GM18520 (cell line): ENCODE measurements at regions not wholly inside any gene's neighbourhood (a gene's known extent, or its start where the extent isn't known, plus 50 kb on each side); places are given as distances from the start of the nearest gene placed in this dataset.

Experiments
- ATAC-seq: cut with Tn5 transposase; IDR thresholded peaks from one replicate; pipeline ENCODE4 v1.9.1; 2021; ENCODE audit not compliant: unreplicated experiment

DNA sequence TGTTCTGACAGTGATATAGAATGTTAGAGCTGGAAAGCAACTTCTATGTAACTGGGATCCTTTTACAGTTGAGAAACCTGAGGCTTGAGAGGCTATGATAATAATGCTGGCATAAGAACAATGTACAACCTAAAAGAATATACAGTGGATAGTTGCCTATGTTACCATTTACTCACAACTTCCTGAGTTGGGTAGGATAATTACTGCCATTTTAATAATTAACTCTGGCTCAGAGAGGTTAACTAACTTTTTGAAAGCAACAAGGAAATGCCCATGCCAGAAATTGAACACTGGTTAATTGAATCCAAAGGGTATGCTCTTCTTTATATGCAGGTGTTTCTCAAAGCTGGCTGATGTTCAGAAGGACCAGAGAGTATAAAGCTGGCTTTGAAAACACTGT, 530.7 kb upstream of the MAP3K7 start:
- ATAC-seq = no peak

DNA sequence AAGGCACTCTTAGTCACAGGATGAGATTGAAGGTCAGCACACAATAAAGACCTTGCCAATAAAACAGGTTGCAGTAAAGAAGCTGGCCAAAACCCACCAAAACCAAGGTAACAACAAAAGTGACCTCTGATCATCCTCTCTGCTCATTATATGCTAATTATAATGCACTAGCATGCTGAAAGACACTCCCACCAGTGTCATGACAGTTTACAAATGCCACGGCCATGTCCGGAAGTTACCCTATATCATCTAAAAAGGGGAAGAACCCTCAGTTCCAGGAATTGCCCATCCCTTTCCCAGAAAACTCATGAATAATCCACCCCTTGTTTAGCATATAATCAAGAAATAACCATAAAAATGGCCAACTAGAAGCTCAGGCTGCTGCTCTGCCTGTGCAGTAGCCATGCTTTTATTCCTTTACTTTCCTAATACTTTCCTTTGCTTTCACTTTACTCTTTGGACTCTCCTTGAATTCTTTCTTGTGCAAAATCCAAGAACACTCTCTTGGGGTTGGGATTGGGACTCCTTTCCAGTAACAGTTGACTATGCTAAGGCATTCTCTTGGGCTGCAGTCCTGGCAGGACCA, 527.3 kb upstream of the MAP3K7 start:
- no peak for ATAC-seq

DNA sequence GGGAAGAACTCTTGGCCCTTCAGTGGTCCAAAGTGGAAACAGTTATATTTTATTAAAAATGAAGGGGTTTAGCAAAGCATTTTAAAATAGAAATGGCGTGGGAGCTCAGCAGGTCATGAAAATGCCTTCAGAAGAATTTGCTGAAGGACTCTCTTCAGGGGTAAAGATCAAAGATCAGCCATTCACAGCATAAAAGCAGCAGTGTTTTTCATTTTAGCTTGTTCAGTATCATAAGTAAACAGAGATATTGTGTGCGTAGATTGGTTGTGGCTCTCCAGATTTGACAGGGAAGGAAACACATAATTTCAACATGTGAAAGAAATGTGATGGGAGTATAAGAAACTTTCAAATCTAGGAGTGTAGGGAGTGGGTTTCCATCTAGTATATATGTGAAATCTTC, 519.2 kb upstream of the MAP3K7 start:
- ATAC-seq = no peak

DNA sequence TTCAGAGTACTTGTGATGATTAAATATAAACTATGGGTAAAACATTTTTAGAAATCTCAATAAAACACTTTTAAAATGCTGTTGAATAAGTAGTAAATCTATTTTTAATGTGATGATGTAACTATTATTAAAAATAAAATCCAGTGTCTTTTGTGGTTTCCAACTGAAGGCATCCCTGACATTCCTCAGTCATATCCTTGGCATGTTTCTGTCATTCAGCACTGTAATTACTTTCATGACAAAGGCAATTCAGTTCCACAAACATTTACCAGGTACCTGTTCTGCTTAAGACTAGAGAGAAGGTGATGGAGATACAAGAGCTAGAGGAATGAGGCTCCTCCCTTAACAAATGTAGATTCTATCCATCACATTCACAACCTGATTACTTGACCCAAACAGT, 518.7 kb upstream of the MAP3K7 start:
- ATAC-seq = no peak

DNA sequence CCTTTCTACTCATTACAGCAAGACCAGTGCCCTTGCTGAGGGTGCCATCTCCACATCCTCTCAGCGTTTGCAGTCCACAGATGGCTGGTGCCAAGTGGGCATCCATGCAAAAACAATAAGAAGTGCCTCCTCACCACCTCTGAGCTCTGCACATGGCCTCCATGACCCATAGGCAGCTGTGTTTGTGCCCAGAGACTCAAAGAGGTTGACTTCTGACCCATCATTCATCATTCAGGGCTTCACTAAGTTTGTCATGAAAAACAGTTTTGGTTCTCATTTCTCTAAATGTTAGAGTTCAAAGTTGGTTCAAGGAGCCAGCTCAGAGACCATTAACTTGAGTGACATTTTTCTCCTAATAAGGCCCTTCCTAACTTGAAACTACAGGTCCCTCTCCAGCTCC, 512.6 kb upstream of the MAP3K7 start:
- ATAC-seq = no peak

DNA sequence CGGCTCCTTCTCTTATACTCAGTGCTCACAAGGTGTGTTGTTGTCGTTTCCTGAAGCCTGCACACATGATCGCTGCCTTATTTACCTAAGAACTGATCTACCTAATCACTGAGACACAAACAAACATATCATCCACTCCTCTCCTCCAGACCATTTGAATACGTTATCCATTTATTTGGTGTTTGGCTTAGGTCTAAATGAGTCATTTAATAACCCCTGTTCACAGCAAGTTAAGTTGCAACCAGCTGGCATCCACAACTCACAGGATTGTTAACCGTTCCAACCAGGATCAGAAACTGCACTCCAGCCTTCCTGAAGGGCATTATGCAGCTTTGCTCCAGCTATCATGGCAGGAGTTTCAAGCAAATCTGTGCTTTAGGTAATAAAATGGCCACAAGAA, 511.1 kb upstream of the MAP3K7 start:
- no peak for ATAC-seq

DNA sequence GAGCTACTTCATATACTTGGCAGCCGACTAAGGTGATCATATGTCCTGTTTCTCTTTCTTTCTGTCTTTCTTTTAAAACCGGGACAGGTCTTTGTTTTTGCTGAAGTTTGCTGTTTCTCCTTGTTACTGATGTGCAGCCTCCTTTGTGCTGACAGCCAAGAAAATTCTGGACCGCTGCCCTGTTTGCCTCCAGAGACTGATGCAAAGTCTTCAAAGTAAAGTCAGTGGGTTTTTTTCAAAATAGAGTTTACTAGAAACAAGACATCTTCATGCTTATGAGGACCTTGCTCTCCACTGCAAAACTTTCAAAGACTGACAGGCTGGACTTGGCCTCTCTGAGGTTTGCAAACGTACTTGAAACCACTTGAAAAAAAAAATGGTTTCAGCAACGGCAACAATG, 510.5 kb upstream of the MAP3K7 start:
- ATAC-seq = no peak

DNA sequence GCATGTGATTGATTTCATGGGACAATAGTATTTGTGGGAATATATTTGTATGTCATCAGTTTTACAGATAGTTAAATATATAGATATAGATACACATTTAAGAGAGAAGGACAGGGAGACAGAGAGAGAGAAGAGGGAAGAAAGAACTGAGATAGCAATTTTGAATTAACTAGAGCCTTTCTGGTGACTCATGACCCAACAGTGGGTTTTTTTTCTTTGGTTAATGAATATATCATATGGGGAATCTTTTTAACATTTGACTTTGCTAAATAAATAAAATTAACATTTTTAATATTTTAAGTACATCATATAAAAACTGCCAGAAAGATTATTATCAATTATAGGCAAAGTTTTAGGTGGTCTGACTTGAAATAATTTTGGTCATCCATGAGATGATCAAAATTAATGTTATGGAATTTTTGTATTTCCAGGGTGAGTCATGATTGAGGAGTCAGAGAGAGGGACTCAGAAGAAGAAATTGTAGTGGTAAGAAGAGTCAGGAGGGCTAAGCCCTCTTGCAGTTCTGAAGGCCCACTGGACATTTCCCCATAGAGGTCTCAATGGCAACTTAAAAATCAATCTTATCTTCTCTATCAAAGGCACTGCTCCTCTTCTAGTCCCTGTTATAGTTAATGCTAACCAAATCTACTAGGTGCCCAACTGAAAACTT, 508.1 kb upstream of the MAP3K7 start:
- no peak for ATAC-seq

DNA sequence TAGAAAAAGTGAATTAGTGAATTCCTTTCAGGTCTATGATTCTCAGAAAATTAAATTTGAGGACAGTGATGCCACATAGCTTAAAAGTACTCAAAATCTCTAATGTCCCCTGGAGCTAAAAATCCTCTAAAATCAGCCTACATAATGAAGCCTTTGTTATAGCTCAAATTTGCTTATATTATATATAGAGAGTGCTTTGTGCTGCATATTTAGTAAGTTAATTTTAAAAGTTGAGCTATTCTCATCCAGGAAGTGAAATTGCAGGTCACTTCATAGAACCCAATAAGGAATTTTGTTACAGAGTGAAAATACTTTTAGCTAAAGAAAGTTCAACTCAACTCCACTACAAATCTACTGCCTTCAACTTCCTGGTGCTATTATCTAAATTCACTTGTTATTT, 507.5 kb upstream of the MAP3K7 start:
- ATAC-seq = no peak

DNA sequence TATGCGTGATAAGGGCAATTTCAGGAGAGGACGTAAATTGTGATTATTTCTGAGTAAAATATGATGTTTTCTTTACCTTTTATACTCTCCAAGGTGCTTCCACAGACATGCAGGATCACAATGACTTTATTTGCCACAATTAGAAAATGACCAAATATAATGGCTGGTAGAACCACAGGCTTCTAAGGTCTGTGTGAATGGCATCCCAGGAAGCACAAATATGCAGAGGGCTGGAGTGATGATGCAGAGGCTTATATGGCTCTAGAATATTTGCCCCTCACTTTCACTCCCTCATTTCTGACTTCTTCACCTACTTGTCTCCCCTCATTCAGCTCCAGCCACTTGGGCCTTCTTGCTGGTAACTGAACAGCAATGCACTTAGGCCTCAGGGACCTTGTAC, 502.1 kb upstream of the MAP3K7 start:
- no peak for ATAC-seq

DNA sequence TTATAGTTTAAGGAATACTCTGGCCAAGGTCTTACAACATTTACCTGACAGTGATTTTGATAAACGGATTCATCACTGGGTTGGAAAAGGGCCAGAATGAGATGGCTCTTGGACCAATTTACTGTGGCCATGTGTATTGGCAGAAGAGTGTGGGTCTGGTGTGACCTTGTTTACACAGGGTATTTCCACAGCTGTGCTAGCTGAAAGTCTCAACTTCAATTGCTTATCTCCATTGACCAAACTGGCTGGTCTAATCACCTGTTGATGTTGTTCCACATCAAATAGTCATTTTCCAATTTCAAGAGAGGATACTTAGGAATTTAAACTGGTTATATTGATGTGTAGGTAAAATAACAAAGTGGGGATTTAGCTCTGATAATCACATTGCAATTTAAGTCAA, 501.6 kb upstream of the MAP3K7 start:
- no peak for ATAC-seq

DNA sequence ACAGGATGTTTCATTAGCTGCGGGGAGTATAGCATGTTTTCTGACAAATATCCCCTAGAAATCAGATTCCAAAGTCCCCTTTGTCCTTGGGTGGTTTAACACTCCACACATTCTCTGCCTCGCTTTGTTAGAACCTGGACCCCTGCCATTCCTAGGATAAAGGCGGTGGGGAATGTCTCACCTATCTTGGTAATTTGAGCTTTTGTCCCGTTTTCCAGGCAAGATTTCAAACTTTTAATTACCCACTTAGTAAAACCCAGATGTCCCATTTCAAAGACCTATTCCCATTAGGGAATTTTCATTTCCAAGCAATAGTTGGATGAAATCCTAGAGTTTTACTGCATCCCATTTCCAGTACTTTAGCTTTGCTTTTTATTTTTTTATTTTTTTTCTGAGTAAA, 501.0 kb upstream of the MAP3K7 start:
- ATAC-seq = no peak

DNA sequence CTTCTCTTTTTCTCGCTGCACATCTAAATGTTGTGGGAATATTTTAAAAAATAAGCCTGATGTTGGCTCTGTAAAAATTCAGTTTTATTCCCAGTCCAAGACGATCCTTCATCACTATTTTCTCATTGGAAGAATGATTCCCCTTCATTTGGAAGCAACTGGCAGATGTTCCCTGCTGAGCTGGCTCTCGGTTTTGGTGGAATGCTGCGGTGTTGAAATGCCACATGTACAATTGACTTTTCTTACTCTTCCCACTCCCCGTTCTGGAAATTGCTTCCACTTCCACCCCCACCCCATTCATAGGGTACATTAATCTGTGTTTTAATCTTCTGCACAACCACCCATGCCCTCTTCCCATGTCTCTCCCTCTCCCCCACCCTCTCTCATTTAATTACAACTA, 496.3 kb upstream of the MAP3K7 start:
- ATAC-seq = no peak

DNA sequence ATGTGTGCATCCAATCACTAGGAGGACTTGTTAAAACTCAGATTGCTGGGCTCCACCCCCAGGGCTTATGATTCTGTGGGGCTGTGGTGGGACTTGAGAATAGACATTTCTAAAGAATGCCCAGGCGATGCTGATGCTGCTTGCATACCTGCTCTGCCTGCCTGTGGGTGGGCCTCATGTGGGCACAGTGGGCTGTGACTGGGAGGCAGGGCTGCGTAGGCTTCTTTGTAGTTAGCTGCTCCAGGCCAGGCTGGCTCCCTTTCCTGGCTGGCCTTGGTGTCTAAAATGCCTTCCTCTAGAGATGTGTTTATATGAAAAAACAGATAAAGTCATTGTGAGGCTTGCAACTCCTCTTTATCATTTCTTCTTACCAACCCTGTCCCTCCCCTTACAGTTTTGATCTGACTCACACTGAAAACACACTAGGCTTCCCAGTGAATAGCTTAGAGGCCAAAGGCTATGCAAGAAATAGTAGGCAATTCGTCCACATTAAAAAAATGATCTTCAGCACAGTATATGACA, 495.5 kb upstream of the MAP3K7 start:
- no peak for ATAC-seq

DNA sequence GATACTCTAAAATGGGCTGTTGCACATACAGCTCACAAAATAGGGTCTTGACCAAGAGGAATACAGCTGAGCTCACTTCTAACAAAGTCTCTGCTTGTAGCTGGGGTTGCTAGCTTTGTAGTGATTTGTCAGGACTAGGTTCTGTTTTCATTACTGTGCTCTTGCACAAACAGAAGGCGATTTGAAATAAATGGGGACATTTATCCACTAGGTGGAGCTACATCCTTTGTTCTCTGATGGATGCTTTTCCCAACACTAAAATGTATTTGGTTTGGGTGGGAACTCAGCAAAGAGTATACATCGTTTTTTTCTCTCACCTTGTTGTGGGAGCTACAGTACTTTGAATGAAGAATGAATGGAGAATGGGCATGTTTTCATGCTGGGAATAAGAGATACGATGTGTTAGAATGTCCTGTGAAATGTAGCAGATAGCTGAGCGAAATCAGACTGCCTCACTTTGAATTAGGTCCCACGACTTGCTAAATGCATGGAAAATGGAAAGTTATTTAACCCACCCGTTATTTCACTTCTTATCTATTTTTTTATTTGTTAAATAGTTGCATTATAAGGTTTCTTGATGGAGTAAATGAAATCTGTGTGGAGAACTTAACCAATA, 494.7 kb upstream of the MAP3K7 start:
- no peak for ATAC-seq

DNA sequence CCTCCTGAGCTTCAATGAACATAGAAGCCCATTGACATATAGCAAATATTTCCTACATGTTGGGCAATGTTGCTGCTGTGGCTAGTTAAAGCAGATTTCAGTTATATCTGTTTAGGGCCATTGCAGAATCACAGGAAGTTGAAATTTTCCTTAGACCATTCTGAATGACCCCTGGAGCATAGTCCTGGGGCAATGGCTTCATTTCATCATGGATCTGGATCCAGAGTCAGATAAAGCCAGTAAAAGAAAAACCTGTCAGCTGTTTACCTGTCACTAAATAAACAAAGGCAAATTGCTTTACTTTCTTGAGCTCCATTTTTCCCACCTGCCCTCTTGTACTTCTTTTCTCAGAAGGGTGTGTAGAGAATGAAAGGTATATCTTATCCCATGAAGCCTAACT, 494.0 kb upstream of the MAP3K7 start:
- ATAC-seq = no peak

DNA sequence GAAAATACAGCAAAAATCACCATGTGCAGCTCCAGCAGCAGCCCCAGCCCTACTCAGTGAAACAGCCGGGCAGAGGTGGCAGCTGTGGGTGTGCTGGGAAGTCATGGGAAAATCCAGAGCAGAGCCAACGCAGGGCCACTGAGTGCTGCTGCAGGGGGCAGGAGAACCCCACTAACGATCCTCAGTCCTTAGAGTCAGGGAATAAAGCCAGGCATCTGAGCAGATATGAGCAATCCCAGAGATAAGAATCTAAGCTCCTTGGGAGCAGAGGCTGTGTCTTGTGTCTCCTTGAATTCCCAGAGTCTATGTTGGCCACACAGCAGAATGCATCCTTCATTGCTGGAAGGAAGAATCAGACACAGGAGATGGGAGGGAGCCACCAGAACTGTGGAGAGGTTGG, 493.1 kb upstream of the MAP3K7 start:
- ATAC-seq = no peak

DNA sequence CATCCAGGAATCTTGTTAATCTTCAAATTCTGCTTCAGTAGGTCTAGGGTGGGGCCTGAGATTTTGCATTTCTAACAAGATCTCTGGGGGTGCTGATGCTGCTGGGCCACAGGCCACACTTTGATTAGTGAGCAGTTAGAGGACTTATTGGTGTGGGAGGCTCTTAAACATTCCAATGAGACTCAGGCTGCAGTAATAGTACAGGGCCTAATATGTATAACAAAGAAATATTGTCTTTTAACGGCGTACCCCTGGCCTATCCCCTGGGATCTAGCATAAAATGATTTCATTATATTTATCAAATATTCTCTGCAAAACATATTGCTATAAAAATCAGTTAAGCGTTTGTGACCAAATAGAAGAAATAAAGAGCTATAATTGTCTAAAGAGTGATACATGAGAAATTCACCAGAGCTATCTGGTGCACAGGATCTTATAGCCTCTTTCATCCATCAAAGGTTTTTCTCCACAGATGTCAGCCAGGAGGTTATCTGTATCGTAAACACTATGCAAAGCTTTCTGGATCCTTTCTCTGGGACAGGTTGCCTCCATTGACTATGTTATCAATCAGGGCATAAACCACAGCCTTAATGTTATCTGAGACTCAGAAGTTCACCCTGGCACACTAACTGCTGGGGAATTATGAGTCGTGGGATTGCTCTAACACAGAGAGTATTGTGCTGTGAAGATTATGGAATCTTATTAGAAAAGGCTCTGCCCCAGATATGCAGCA, 488.5 kb upstream of the MAP3K7 start:
- no peak for ATAC-seq

DNA sequence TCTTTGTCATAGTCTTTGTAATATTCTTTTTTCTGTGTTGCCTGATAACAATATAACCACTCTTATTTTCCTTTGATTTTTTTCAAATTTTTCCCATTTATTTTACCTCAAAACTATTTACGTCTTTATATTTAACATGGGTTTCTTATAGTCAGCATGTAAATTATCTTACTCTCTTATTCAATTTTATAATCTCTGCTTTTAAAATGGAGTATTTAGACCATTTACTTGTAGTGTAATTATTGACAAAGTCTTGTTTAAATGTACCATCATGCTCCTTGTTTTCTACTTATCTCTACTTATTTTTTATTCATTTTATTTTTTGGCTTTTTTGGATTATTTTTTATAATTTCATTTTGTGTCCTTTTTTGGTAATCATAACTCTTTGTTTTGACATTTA, 476.5 kb upstream of the MAP3K7 start:
- no peak for ATAC-seq

DNA sequence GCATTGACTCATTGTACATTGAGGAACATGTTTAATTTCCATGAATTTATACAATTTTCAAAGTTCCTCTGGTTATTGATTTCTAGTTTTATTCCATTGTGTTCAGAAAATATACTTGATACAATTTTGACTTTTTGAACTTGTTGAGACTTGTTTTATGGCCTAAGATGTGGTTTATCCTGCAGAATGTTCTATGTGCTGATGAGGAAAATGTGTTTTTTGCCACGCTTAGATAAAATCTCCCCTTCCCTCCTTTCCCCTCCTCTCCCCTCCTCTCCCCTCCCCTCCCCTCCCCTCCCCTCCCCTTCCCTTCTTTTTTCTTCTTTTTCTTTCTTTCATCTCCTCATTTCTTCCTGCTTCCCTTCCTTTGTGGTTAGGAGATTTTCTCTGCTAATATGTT, 470.8 kb upstream of the MAP3K7 start:
- no peak for ATAC-seq

DNA sequence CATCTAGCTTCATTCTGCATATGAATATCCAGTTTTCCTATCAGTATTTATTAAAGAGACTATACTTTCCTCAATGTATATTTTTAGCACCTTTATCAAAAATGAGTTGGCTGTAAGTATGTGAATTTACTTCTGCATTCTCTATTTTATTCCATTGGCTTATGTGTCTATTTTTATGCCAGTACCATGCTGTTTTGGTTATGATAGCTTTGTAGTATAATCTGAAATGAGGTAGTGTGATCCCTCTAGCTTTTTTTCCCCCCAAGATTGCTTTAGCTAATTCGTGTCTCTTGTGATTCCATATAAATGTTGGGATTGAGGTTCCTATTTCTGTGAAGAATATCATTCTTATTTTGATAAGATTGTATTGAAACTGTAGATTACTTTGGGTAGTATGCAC, 469.1 kb upstream of the MAP3K7 start:
- no peak for ATAC-seq
